ENCODE measurements at regions not wholly inside any gene's neighbourhood (a gene's known extent, or its start where the extent isn't known, plus 50 kb on each side); places are given as distances from the start of the nearest gene placed in this dataset.

DNA sequence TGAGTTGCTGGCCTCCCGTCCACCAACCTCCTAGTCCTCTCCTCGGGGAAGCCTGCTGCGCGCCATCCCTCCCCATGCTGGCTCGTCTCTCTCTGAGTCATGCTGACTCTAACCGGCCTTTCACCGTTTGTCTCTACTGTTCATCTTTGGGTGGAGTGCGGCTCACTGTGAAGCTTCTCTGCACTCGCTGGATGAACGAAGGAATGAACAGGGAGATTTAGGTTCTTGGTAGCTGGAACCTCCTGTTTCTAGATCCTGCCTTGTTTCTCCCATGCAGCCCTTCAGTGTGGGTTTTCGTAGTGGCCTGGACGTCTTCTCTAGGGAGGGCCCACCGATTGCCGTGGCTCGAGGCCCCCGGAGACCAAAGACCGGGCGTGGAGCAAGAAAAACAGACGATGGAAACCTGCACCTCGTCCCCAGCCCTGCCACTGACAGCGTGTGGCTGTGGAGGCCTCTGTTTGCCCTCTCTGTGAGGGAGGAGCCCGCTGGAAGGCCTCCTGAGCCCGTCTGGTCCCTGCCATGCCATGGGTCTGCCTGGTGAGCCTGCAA is 227.6 kb upstream of the C1orf174 start:
- no peak for TF ChIP-seq EZH2 (IDR thresholded peaks at IDR 0.05)
- TF ChIP-seq POLR2AphosphoS5 (IDR thresholded peaks at IDR 0.05; ENCODE audit: borderline replicate concordance, low read depth, low read length): no peak
- TF ChIP-seq FOXP2 (optimal IDR thresholded peaks at IDR 0.05; ENCODE audit: control extremely low read depth, extremely low read length, insufficient read depth): no peak
